HCT116 (cell line): ENCODE measurements at regions not wholly inside any gene's neighbourhood (a gene's known extent, or its start where the extent isn't known, plus 50 kb on each side); places are given as distances from the start of the nearest gene placed in this dataset.

ENCODE experiments used
- ATAC-seq: fragments of 200-7000 bp; cut with Tn5 transposase; 2 replicates; pipeline ENCODE4 v1.9.1; 2020; ENCODE audit warnings: mild to moderate bottlenecking, moderate library complexity
- BruUV-seq: library from RNA; stranded (reverse); fragments of 400-500 nt; replicated peaks from 2 replicates; lab custom pipeline; 2021; lab: Mats Ljungman, UMichigan
- CTCF ChIA-PET: fragments of 300-600 bp; sonication (Branson Sonifier 250); formaldehyde crosslinking; loops from one replicate; lab custom pipeline; 2021; ENCODE audit warnings: antibody characterized with exemption; lab: Charles Lee
- POLR2A ChIA-PET: fragments of 300-600, 350-600 bp; sonication (Branson Sonifier 250); formaldehyde crosslinking; loops from one replicate; lab custom pipeline; 2021; ENCODE audit warnings: antibody characterized with exemption; lab: Charles Lee
- RAD21 ChIA-PET, 2 experiments: fragments of 300-600 bp; sonication (Branson Sonifier 250); formaldehyde crosslinking; loops; one replicate each; lab custom pipeline; 2023; ENCODE audit warnings: low total read pairs in 2 of 2; ENCODE audit not compliant: uncharacterized antibody in 2 of 2, unreplicated experiment in 2 of 2, low non-redundant PET in 1 of 2; lab: Charles Lee
- DNase-seq: peaks from one replicate; pipeline ENCODE4 v3.0.0-alpha.2; 2010; ENCODE audit warnings: low read depth, low spot score
- H2AFZ ChIP-seq: fragments of 200-600 bp; shearing (Covaris generic), sonication (generic); 2 replicates; pipeline ENCODE4 v1.6.1; 2017; ENCODE audit warnings: low read depth, mixed run types, mixed read lengths, antibody characterized with exemption, low read length; ENCODE audit not compliant: poor library complexity, severe bottlenecking
- H3K27ac ChIP-seq: 2 replicates; pipeline ENCODE4 v1.5.1; 2012; ENCODE audit warnings: low read depth, low read length
- H3K27me3 ChIP-seq: fragments of 200-600 bp; sonication (generic); 2 replicates; pipeline ENCODE4 v1.6.1; 2016; ENCODE audit warnings: mixed run types, low read length, mixed read lengths; ENCODE audit not compliant: insufficient read depth
- H3K36me3 ChIP-seq, 2 experiments: fragments of 200-500 bp in 1 of 2; fragments of 200-600 bp in 1 of 2; sonication (Bioruptor generic) in 1 of 2; sonication (generic) in 1 of 2; 2 replicates each; pipeline versions ENCODE4 v1.5.1 to v1.6.1; 2014 to 2016; ENCODE audit warnings: low read length in 2 of 2, inconsistent platforms in 1 of 2, mixed read lengths in 1 of 2, mixed run types in 1 of 2; ENCODE audit not compliant: insufficient read depth in 2 of 2, control insufficient read depth in 1 of 2
- H3K4me1 ChIP-seq, 2 experiments: fragments of 200-600 bp in 1 of 2; sonication (generic) in 1 of 2; 2 replicates each; pipeline versions ENCODE4 v1.5.1 to v1.6.1; 2012 to 2017; ENCODE audit warnings: low read length in 2 of 2, inconsistent platforms in 1 of 2, mild to moderate bottlenecking in 1 of 2, mixed read lengths in 1 of 2, mixed run types in 1 of 2, moderate library complexity in 1 of 2; ENCODE audit not compliant: insufficient read depth in 2 of 2, control insufficient read depth in 1 of 2
- H3K4me2 ChIP-seq: fragments of 200-600 bp; sonication (generic); 2 replicates; pipeline ENCODE4 v1.6.1; 2017; ENCODE audit warnings: mixed run types, low read length, mixed read lengths
- H3K4me3 ChIP-seq, 2 experiments: fragments of 200-600 bp in 1 of 2; sonication (generic) in 1 of 2; replicated peaks in 1 of 2; 2 replicates each; pipeline ENCODE4 v1.5.1; 2011 to 2016; ENCODE audit warnings: low read length in 2 of 2, control low read depth in 1 of 2, low read depth in 1 of 2, mild to moderate bottlenecking in 1 of 2, mixed read lengths in 1 of 2, mixed run types in 1 of 2
- H3K79me2 ChIP-seq: fragments of 200-600 bp; sonication (generic); 2 replicates; pipeline ENCODE4 v1.6.1; 2017; ENCODE audit warnings: mild to moderate bottlenecking, mixed run types, low read length, moderate library complexity, mixed read lengths; ENCODE audit not compliant: insufficient read depth
- H3K9ac ChIP-seq: fragments of 200-600 bp; sonication (generic); 2 replicates; pipeline ENCODE4 v1.6.1; 2016; ENCODE audit warnings: low read length, mixed read lengths
- H3K9me2 ChIP-seq: fragments of 200-600 bp; sonication (generic), shearing (Covaris generic); 2 replicates; pipeline ENCODE4 v1.6.1; 2017; ENCODE audit warnings: mixed run types, mild to moderate bottlenecking, moderate library complexity; ENCODE audit not compliant: insufficient read depth
- H3K9me3 ChIP-seq, 2 experiments: fragments of 200-500 bp in 1 of 2; fragments of 200-600 bp in 1 of 2; sonication (Bioruptor generic) in 1 of 2; sonication (generic) in 1 of 2; 2 replicates each; pipeline ENCODE4 v1.6.1; 2014 to 2017; ENCODE audit warnings: low read length in 2 of 2, mixed read lengths in 2 of 2, inconsistent platforms in 1 of 2, low read depth in 1 of 2, mild to moderate bottlenecking in 1 of 2, mixed run types in 1 of 2, moderate library complexity in 1 of 2; ENCODE audit not compliant: control insufficient read depth in 1 of 2, insufficient read depth in 1 of 2
- H4K20me1 ChIP-seq: fragments of 200-600 bp; sonication (generic), shearing (Covaris generic); 2 replicates; pipeline ENCODE4 v1.6.1; 2017; ENCODE audit warnings: mixed run types, mild to moderate bottlenecking, moderate library complexity; ENCODE audit not compliant: insufficient read depth
- ATF3 ChIP-seq: IDR thresholded peaks from 2 replicates; pipeline ENCODE4 v1.6.1; 2012
- CBX3 ChIP-seq: IDR thresholded peaks from 2 replicates; pipeline ENCODE4 v1.6.1; 2012; ENCODE audit warnings: low read depth
- CEBPB ChIP-seq: IDR thresholded peaks from 2 replicates; pipeline ENCODE4 v1.6.1; 2012; ENCODE audit warnings: low read depth
- EGR1 ChIP-seq: IDR thresholded peaks from 2 replicates; pipeline ENCODE4 v1.6.1; 2012; ENCODE audit warnings: low read depth
- EZH2phosphoT487 ChIP-seq: fragments of 200-600 bp; IDR thresholded peaks from 2 replicates; pipeline ENCODE4 v1.6.1; 2018; ENCODE audit warnings: antibody characterized with exemption, borderline replicate concordance
- FOSL1 ChIP-seq: IDR thresholded peaks from 2 replicates; pipeline ENCODE4 v1.6.1; 2012; ENCODE audit warnings: low read depth
- JUND ChIP-seq: IDR thresholded peaks from 2 replicates; pipeline ENCODE4 v1.6.1; 2012
- POLR2A ChIP-seq: IDR thresholded peaks from 2 replicates; pipeline ENCODE4 v1.7.0; 2011; ENCODE audit warnings: borderline replicate concordance; ENCODE audit not compliant: insufficient read depth, insufficient read length; ENCODE audit errors: extremely low read depth
- RAD21 ChIP-seq: IDR thresholded peaks from 2 replicates; pipeline ENCODE4 v1.6.1; 2012; ENCODE audit warnings: low read depth, mild to moderate bottlenecking
- REST ChIP-seq: IDR thresholded peaks from 2 replicates; pipeline ENCODE4 v1.6.1; 2012; ENCODE audit warnings: low read depth
- SIN3A ChIP-seq: IDR thresholded peaks from 2 replicates; pipeline ENCODE4 v1.6.1; 2012; ENCODE audit warnings: low read depth
- SRF ChIP-seq: IDR thresholded peaks from 2 replicates; pipeline ENCODE4 v1.6.1; 2012; ENCODE audit warnings: low read depth
- YY1 ChIP-seq: IDR thresholded peaks from 2 replicates; pipeline ENCODE4 v1.6.1; 2011; ENCODE audit warnings: low read length, low read depth, moderate library complexity, mild to moderate bottlenecking; ENCODE audit not compliant: insufficient replicate concordance; ENCODE audit errors: extremely low read depth
- intact Hi-C: fragments of 100-400 bp; cut with micrococcal nuclease; formaldehyde crosslinking; loops from 2 replicates; pipeline ENCODE4 v1.10.0; 2022

GRCh38 chr4:67141586-67141985 lies 403.7 kb downstream of the CENPC start (continued):
- TF ChIP-seq FOSL1 (no peak), RAD21 (no peak), POLR2A (no peak)

DNA sequence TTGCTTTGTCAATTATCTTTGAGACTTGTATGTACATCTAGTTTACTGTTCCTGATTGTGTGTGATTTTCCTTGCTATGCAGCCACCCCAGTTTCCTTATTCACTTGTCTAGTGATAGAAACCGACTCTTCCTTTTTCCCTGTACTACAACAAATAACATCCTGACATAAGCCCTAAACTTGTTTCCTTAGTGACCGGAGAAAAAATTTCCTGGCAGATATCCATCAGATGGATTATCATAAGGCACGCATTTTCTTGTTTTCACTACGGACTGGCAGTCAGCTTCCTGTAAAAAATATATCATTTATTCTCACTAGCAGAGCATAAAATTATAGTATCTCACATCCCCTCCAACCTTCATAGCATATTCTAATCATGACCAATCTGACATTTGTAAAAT lies 410.7 kb downstream of the CENPC start:
- intact Hi-C loops: no loop called here
- Histone ChIP-seq H3K36me3 (no peaks in the 10 kb centered on the region), H3K27me3 (no peaks in the 10 kb centered on the region), H3K4me2 (no peak overlapping the region), H3K9me3 (peaks cover 0 to 4% of the 10 kb centered on the region in 2 experiments; a peak in 3 of 4 replicates), H3K9me2 (no peaks in the 10 kb centered on the region), H3K79me2 (no peaks in the 10 kb centered on the region), H3K9ac (no peak overlapping the region), H2AFZ (no peak overlapping the region), H3K4me1 (no peaks in the 10 kb centered on the region), H4K20me1 (no peaks in the 10 kb centered on the region), H3K27ac (no peak overlapping the region), H3K4me3 (no peak overlapping the region)
- DNase-seq (no peak), ATAC-seq (no peak)
- POLR2A ChIA-PET: no interaction called here
- RAD21 ChIA-PET: no interaction called here
- TF ChIP-seq EZH2phosphoT487: no peak
- no peak for TF ChIP-seq CBX3
- TF ChIP-seq SIN3A: no peak
- TF ChIP-seq REST: no peak
- TF ChIP-seq CEBPB: no peak
- TF ChIP-seq SRF: no peak
- TF ChIP-seq YY1: no peak
- TF ChIP-seq JUND: no peak
- no peak for TF ChIP-seq ATF3
- no peak for TF ChIP-seq EGR1
- no peak for TF ChIP-seq POLR2A
- no TSS peak for BruUV-seq
- CTCF ChIA-PET: no interaction called here
